Dendritic cell treated with granulocyte-macrophage colony-stimulating factor and Interleukin-4, amounts not matched to agents 40 ng/mL and 50 ng/mL, for 4 days (primary cell): ENCODE measurements at regions not wholly inside any gene's neighbourhood (a gene's known extent, or its start where the extent isn't known, plus 50 kb on each side); places are given as distances from the start of the nearest gene placed in this dataset.

Experiments used
- H3K27ac Mint-ChIP-seq: one replicate; pipeline ENCODE4 v1.8.0; 2022; ENCODE audit warnings: mild to moderate bottlenecking, mixed read lengths
- H3K27me3 Mint-ChIP-seq: one replicate; pipeline ENCODE4 v1.8.0; 2022; ENCODE audit warnings: mild to moderate bottlenecking, mixed read lengths
- H3K36me3 Mint-ChIP-seq: one replicate; pipeline ENCODE4 v1.8.0; 2022; ENCODE audit warnings: low read depth, mixed read lengths
- H3K4me1 Mint-ChIP-seq: one replicate; pipeline ENCODE4 v1.8.0; 2022; ENCODE audit warnings: low read depth, mixed read lengths
- H3K4me3 Mint-ChIP-seq: one replicate; pipeline ENCODE4 v1.8.0; 2022; ENCODE audit warnings: mild to moderate bottlenecking, moderate library complexity, mixed read lengths
- H3K9me3 Mint-ChIP-seq: one replicate; pipeline ENCODE4 v1.8.0; 2022; ENCODE audit warnings: mixed read lengths
- intact Hi-C: fragments of 100-400 bp; cut with micrococcal nuclease; formaldehyde crosslinking; loops from one replicate; pipeline ENCODE4 v1.15.0; 2022

DNA sequence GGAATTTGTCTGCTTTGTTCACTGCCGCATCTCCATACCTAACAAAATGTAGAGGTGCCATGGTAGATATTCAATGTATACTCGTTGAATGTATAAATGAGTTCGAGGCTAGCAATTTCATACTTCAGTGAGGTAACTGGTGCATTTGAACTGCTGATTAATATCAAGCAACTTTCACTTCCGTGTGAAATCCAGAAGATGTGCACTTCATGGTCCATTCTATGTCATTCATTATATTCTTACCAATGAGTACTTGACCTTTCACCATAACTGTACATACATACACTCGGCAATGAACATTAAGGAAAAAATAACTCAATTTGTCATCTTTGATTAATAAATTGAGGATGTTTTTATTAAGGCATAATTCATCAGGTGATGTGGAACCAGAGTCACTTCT lies 598.5 kb downstream of the ZNF385D start:
- H3K9me3 Mint-ChIP-seq = peaks cover 29% of the 10 kb centered on the region
- no peak overlapping the region for H3K4me3 Mint-ChIP-seq
- no peaks in the 10 kb centered on the region for H3K27me3 Mint-ChIP-seq
- H3K27ac Mint-ChIP-seq = no peak overlapping the region
- no peaks in the 10 kb centered on the region for H3K4me1 Mint-ChIP-seq
- H3K36me3 Mint-ChIP-seq = no peaks in the 10 kb centered on the region
- intact Hi-C loops = no loop called here

DNA sequence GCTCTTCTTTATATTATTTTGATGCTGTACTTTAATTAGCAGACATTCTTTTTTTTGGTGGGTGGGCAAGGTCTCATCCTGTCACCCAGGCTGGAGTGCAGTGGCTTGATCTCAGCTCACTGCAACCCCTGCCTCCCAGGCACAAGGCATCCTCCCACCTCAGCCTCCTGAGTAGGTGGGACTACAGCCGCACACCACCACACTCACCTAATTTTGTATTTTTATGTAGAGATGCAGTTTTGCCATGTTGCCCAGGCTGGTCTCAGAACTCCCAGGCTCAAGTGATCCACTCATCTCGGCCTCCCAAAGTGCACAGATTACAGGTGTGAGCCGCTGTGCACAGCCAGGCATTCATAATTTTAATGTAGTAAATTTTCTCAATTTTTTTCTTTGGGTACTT lies 608.1 kb downstream of the ZNF385D start:
- H3K27ac Mint-ChIP-seq = no peak overlapping the region
- no peaks in the 10 kb centered on the region for H3K27me3 Mint-ChIP-seq
- peaks cover 6% of the 10 kb centered on the region for H3K9me3 Mint-ChIP-seq
- H3K36me3 Mint-ChIP-seq = no peaks in the 10 kb centered on the region
- no peak overlapping the region for H3K4me3 Mint-ChIP-seq
- H3K4me1 Mint-ChIP-seq = no peaks in the 10 kb centered on the region
- intact Hi-C loops = no loop called here

DNA sequence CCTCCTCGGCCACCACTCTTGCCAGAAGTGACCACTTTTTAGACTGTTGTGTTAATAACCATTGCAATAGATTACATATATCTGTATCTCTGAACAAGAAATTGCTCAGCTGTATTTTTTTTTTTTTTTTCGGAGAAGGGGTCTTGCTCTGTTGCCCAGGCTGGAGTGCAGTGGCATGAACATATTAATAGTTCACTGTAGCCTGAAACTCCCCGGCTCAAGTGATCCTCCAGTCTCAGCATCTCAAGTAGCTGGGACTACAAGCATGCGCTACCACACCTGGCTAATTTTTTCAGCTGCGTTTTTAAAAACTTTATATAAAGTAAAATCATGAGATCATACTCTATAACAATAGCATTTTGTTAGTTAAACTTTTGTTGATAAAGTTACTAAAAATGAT lies 609.0 kb downstream of the ZNF385D start:
- Mint-ChIP-seq H3K36me3 (no peaks in the 10 kb centered on the region), H3K4me1 (no peaks in the 10 kb centered on the region), H3K27me3 (no peaks in the 10 kb centered on the region), H3K9me3 (peaks cover 6% of the 10 kb centered on the region), H3K4me3 (no peak overlapping the region), H3K27ac (no peak overlapping the region)
- intact Hi-C loops = no loop called here

DNA sequence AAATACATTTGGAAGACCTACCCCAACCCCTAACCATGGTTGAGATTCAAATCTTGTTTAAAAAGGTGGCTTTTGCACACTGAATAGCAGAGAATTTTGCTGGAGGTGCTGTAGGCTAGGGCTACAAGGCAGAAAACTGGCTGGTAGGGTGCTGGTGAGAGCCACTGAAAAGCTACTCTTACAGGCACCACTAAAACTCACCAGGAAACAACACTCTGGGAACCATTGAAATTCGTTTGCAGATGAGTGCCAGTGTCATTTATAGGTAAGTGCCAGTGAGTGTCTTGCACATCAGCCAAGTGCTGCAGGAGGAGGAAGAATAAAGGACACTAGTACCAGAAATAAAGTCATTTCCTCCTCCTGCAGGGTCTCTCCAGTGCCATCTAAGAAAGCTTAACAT lies 610.2 kb downstream of the ZNF385D start:
- H3K36me3 Mint-ChIP-seq = no peaks in the 10 kb centered on the region
- no peaks in the 10 kb centered on the region for H3K4me1 Mint-ChIP-seq
- H3K4me3 Mint-ChIP-seq = no peak overlapping the region
- H3K9me3 Mint-ChIP-seq = no peaks in the 10 kb centered on the region
- H3K27me3 Mint-ChIP-seq = no peaks in the 10 kb centered on the region
- intact Hi-C loops = no loop called here
- no peak overlapping the region for H3K27ac Mint-ChIP-seq

DNA sequence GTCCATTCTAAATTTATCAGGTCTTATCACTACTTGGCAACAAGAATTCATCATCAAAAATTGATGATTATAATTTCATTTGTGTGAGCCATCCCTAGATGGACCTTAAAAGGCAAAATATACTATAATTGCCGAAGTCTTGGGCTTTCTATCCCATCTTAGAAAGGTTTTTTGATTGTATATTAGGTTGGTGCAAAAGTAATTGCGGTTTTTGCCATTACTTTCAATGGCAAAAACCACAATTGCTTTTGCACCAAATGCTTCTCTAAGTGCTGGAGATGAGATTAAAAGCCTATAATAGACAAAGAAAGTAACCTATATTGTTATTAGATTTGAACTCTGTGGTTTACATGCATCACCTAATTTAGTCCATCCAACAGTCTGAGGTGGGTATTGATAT lies 612.9 kb downstream of the ZNF385D start:
- intact Hi-C loops = no loop called here

DNA sequence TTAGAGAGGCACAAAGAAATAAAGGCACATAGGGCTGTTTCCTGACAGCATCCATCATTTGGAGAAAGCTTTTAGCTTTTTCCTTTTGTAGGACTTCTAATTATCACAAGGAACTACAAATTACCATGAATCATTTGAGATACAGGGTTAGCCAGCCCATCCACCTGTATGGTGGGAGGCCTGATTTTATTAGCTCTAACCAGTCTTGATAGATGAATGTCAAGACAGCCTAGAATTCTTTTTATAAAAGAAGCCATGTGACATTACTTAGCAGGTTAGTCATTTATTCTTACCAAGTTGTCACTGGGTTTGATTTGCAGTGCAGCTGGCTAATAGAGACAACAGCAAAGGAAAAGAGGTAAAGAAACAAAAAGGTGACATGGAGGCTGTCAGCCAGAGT lies 618.1 kb downstream of the ZNF385D start:
- H3K36me3 Mint-ChIP-seq = no peaks in the 10 kb centered on the region
- no peak overlapping the region for H3K4me3 Mint-ChIP-seq
- H3K27me3 Mint-ChIP-seq = no peaks in the 10 kb centered on the region
- no peak overlapping the region for H3K27ac Mint-ChIP-seq
- intact Hi-C loops = no loop called here
- peaks cover 36% of the 10 kb centered on the region for H3K9me3 Mint-ChIP-seq
- H3K4me1 Mint-ChIP-seq = no peaks in the 10 kb centered on the region

More for the DNA sequence above, 612.9 kb downstream of the ZNF385D start:
- Mint-ChIP-seq H3K4me3 (no peak overlapping the region), H3K27ac (no peak overlapping the region), H3K9me3 (peaks cover 9% of the 10 kb centered on the region), H3K36me3 (no peaks in the 10 kb centered on the region), H3K27me3 (no peaks in the 10 kb centered on the region), H3K4me1 (no peaks in the 10 kb centered on the region)

DNA sequence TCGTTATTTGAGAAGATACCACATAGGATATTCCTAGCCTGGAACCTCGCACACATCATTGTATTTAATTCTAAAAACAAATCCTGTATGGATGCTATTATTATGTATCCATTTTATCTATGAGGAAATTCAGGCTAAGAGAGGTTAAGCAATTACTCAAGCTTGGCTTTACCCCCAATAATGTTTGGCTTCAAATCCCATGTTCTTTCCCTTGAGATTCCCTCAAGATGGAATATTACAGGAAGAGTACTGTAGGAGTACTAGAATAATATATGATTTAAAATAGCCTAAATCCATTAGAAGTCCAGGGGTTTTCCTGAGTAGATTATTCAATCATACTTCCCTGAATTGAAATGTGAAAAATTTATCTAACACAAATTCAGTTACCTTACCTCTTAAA lies 630.2 kb downstream of the ZNF385D start:
- no peak overlapping the region for H3K27ac Mint-ChIP-seq
- H3K27me3 Mint-ChIP-seq = no peaks in the 10 kb centered on the region
- H3K36me3 Mint-ChIP-seq = no peaks in the 10 kb centered on the region
- peaks cover 59% of the 10 kb centered on the region for H3K9me3 Mint-ChIP-seq
- H3K4me3 Mint-ChIP-seq = no peak overlapping the region
- H3K4me1 Mint-ChIP-seq = no peaks in the 10 kb centered on the region
- intact Hi-C loops = no loop called here

DNA sequence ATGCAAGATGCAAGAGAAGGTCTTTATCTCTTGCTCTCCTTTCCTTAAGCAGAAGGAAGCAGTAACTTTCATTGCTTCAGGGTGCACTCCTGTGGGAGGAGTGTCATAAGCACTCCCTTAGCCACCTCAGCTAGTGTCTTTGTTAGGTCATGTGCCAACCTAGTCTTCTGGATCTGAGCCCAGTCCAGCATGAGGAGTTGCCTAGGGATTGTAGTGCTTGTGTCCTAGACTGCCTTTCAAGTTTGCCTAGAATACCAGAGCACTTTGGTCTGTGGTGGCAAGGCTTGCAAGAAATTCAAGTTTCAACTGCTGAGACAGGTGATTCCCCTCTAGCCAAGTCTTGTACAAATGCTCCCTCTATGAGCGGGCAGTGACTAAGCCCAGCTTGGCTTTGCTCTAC lies 633.6 kb downstream of the ZNF385D start:
- Mint-ChIP-seq H3K27me3 (no peaks in the 10 kb centered on the region), H3K4me1 (no peaks in the 10 kb centered on the region), H3K4me3 (no peak overlapping the region), H3K9me3 (peaks cover 65% of the 10 kb centered on the region), H3K27ac (no peak overlapping the region), H3K36me3 (no peaks in the 10 kb centered on the region)
- intact Hi-C loops = no loop called here

DNA sequence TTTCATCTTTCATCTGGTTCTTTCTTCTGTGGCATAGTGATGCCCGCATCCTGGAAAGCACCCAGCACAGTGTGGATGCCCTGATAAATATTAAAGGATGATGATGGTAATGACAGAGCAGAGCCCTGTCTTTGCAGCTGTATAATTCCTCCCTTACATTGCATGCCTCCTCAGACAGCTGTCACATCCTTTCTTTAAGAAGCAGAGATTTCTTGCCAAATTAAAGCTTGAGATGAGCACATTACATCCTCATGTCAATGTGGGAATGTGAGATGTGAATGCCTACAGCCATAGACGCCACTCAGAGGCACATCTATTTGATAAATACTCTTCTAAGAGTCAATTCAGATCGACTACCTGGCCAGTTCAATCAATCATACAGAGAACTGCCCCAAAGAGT lies 642.0 kb downstream of the ZNF385D start:
- Mint-ChIP-seq H3K27me3 (no peaks in the 10 kb centered on the region), H3K4me3 (no peak overlapping the region), H3K36me3 (no peaks in the 10 kb centered on the region), H3K4me1 (no peaks in the 10 kb centered on the region), H3K27ac (no peak overlapping the region), H3K9me3 (peaks cover 61% of the 10 kb centered on the region)
- intact Hi-C loops = no loop called here

DNA sequence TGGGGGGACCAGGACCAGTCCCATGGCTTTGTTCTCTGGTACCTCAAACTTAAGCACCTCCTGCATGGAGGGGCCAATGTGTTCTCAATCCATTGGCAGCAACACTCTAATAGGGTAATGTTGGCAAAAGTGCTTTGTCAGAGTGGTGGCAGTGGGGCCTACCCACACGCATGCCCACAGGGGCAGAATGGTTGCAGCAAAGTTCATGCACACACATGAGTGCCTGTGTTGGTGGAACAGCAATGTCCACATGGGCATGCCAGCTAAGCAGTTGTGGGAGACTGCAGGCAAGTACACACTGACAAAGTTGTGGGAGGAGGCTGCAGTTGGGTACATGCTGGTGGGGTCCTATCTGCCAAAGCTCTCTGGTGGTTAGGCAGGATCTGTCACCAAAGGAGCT lies 645.2 kb downstream of the ZNF385D start:
- Mint-ChIP-seq H3K27me3 (no peaks in the 10 kb centered on the region), H3K27ac (no peak overlapping the region), H3K4me1 (no peaks in the 10 kb centered on the region), H3K4me3 (no peak overlapping the region), H3K36me3 (no peaks in the 10 kb centered on the region), H3K9me3 (peaks cover 53% of the 10 kb centered on the region)
- intact Hi-C loops = no loop called here

DNA sequence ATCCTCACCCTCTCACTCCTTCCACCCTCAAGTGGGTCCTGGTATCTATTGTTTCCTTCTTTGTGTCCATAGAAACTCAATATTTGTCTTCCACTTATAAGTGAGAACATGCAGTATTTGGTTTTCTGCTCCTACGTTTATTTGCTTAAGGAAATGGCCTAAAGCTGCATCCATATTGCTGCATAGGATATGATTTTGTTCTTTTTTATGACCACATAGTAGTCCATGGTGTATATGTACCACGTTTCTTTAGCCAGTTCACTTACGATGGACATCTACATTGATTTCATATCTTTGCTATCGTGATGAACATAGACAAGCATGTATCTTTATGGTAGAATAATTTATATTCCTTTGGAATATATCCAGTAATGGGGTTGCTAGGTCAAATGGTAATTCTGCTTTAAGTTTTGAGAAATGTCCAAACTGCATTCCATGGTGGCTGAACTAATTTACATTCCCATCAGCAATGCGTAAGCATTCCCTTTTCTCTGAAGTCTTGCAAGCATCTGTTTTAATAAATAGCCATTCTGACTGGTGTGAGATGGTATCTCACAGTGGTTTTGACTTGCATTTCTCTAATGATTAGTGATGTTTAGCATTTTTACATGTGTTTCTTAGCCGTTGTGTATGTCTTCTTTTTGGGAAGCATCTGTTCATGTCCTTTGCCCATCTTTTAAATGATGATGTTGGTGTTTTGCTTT lies 650.2 kb downstream of the ZNF385D start:
- Mint-ChIP-seq H3K27ac (no peak overlapping the region), H3K4me3 (no peak overlapping the region), H3K27me3 (no peaks in the 10 kb centered on the region), H3K4me1 (no peaks in the 10 kb centered on the region), H3K9me3 (peaks cover 56% of the 10 kb centered on the region), H3K36me3 (no peaks in the 10 kb centered on the region)
- intact Hi-C loops = no loop called here

DNA sequence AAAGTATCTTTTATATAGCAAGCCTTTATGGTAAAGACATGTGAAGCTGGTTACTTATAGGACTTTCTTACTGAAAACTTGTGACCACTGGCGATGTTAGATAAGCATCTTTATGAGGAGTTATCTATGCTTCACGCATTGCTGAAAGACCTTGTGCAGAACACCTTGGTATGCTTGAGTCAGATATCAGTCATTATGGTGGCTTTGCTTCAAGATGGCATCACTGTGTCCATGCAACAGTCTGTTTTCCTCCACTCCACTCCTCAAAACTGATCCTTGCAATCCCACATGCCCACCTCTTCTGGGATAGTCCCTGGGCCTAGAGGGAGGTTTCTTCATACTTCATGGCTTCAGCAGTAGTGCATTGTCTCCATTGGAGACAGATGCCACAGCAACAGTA lies 656.3 kb downstream of the ZNF385D start:
- Mint-ChIP-seq H3K4me3 (no peak overlapping the region), H3K4me1 (no peaks in the 10 kb centered on the region), H3K9me3 (peaks cover 11% of the 10 kb centered on the region), H3K27ac (no peak overlapping the region), H3K27me3 (no peaks in the 10 kb centered on the region), H3K36me3 (no peaks in the 10 kb centered on the region)
- intact Hi-C loops = no loop called here

DNA sequence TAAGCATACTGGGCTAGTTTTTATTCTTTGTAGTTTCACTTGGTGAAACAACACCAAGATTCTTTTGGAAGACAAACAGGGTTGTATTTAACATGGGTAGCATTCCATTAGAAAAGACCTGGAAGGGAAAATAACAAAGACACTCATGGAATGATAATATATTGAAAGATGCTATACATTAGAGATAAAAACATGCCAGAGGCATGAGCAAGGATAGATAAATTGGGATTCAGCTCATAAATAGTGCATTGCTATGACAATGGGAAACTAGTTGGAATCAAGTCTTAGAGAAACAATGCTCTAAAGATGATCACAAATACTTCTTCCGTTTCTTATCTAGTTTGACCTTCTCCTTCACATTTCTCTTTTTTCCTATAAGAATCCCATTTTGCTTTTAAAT lies 677.4 kb downstream of the ZNF385D start:
- Mint-ChIP-seq H3K36me3 (no peaks in the 10 kb centered on the region), H3K27me3 (no peaks in the 10 kb centered on the region), H3K4me1 (no peaks in the 10 kb centered on the region), H3K9me3 (peaks cover 34% of the 10 kb centered on the region), H3K27ac (no peak overlapping the region), H3K4me3 (no peak overlapping the region)
- intact Hi-C loops = no loop called here

DNA sequence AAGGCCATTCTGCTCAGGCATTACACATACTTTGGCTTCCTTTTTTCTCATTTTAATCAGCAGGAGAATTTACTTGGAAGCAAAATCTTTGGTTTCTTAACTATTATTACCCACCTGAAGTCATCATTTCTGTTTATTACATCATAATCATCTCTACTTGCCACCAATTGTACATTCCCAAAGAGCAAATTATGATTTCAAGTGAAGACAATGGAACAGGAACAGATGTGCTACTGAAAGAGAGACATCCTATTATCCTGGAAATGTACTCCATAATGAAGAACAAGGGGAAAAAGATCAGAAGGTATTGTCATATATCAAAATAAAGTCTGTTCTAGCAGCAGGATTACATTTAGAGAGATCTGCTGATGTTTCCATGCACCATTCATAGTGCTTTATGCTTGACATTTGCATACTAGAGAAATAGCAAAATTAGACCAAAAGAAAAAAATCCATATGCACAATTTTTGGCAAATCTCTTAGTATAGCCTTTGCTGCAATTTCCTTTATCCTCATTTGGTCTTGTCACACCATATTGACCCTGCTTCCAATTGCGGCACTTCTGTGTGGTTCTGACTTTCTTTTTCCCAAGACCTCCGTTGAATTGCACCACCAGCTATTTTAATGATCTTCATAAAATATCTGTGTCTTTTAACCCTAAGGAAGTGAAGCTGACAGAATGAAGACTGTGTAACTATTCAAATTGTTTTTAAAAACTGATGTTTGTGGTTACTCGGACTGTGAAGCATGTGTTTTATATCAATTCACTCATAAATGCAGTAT lies 683.8 kb downstream of the ZNF385D start:
- Mint-ChIP-seq H3K27ac (no peak overlapping the region), H3K4me1 (no peaks in the 10 kb centered on the region), H3K4me3 (no peak overlapping the region), H3K9me3 (peaks cover 24% of the 10 kb centered on the region), H3K36me3 (no peaks in the 10 kb centered on the region), H3K27me3 (no peaks in the 10 kb centered on the region)
- intact Hi-C loops = no loop called here

DNA sequence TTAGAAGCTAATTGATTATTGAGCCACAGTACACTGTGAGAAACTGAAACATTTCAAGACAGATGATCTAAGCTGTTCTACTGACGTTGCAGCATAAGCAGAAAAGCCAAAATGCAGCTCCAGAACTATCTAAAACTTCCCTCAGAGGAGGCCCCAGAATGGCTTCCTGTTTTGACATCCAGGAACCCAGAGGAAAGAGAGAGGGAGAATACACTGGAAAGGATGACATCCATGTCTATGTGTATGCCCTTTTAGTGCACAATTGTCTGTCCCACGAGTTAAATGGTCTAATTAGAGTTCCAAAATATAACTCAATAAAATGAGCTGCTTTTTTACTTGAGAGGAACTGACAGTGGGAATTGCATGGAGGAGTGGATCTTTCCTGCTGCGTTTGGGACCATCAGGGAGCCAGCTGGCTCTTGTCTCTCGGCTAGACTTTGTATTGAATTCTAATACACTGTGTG lies 688.1 kb downstream of the ZNF385D start:
- Mint-ChIP-seq H3K27ac (no peak overlapping the region), H3K4me1 (no peaks in the 10 kb centered on the region), H3K27me3 (no peaks in the 10 kb centered on the region), H3K9me3 (peaks cover 9% of the 10 kb centered on the region), H3K36me3 (no peaks in the 10 kb centered on the region), H3K4me3 (no peak overlapping the region)
- intact Hi-C loops = no loop called here
